Medulla oblongata (tissue), 1 donor: ENCODE measurements at regions not wholly inside any gene's neighbourhood (a gene's known extent, or its start where the extent isn't known, plus 50 kb on each side); places are given as distances from the start of the nearest gene placed in this dataset.

ENCODE experiments used
- DNase-seq: peaks from one replicate; pipeline ENCODE4 v3.0.0-alpha.2; 2015; ENCODE audit errors: extremely low spot score

DNA sequence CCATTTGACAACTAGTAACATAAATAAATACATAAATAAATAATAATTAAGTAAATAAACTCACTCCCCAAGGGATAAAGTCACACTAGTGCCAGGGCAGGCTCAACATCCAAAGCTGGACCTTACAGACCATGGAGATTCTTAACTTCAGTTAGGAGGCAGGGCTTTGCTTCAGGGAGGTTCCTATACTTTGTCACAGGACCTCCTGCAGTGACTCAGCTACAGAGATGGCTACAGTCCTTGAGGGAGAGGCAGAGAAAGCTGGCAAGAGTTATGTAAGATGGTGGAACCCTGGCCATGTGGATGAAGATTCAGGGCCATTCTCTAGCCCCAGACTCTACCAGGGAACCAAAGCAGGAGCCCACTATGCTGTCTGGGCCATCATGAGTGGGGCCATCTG, 74.1 kb upstream of the CADM1 start:
- no peak for DNase-seq

DNA sequence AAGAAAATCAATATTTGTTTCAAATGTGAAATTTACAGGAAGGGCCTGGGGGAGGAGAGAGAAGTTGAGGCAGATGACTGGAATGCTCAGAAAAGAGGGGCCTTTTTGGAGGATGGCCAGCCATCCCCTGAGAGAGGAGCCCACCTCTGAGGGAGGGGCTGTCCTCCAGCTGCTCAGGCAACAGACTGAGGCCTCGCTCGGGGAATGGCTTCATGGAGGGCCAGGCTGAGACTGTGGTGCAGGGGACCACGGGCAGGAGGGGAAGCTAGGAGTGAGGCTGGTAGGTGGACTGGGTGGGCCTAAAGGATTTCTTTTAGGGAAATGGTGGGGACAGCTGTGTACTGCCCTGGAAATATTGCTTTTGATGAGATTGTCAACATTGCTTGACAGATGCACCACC, 73.5 kb upstream of the CADM1 start:
- DNase-seq = no peak

DNA sequence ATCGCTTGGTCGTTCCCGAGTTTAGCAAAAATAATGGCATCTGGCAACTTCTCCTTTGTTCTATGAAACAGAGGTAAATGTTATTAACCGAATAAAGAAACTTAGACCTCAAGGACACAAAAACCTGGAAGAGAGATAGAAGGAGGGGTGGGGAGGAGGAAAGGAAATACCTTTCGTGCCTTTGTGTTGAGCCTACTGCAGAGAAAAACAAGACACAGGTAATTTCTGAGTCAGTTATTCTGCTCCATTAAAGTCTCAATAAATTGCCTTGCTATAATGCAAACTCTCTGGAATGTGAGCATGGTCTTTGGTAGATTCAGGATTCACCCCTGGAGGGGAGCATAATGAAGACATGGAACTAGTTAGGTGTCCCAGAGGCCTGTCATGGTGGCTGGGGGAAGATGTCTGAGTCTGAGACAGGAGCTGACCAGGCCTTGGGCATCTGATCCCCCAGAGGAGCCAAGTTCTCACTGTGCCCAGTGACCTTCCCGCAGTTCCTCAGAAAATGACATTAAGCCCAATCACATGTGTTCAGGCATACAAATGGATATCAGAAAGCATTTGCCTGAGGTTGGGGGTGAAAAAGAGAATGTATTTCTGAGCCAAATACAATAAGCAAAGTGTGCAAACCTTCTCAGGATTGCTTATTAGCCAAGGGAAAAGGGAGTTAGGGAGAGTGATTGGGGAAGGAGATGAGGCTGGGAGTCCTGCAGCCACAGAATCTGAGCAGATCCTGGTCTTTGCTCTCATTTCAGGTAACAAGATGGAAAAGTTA, 72.6 kb upstream of the CADM1 start:
- no peak for DNase-seq

DNA sequence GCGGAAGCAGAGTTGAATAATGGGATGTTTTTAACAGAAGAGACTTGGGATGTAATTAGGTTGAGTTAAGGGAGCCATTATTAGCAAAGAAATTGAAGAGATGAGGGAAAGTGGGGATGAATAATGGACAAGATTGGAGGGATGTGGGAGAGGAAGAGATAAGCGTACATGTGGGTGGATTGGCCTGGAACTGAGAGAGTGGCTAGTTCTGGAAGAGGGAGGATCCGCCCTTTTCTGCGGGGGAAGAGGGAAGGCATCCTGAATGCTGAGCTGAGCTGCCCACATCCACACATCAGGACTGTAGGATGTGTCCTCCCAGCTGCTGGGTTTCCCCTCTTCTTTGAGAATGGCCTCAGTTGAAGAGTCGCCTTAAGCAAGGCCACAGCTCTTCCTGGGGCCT, 68.3 kb upstream of the CADM1 start:
- DNase-seq = no peak

DNA sequence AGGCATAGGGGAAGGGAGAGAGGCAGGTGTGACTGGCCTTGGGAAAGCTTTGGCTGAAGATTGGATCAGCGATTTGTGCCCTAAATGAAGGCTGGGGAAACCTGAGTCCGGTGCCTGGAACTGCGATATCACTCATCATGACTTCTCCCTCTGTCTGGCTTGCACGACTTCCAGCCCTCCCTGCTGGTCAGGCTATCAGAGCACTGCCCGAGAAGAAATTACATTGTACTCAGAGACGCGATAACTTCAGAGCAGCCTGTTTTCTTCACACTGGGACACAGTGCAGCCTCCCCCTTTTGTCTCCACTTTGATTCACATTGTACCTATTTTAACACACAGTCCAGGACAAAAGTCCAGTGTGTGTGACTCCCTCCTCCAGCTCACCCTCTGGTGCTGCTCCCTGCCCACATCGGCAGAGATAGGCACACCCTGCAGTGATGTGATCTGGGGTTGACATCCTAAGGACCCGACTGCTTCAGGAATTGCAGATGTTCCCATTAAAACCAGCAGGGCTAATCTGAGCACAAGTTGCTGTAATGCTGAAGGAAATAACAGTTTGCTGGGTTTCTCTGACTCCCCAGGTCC, 62.1 kb upstream of the CADM1 start:
- no peak for DNase-seq

DNA sequence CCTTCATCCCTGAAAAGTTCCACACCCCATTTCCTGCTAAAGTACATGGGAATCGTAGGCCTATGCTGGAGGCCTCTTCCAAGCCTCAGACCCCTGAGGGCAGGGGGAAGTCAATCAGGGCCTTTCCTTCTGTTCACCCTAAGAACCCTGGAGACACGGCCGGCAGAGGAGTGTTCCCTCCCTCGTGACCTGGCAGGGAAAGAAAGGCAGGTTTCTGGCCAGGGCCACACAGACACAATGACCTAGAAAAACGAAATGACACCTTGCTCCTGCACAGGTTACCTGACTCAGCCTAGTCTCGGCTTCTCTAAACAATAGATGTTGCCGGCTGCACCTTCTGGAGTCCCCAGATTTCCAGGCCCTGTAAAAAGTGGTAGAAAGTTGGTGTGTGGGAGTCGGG, 60.6 kb upstream of the CADM1 start:
- DNase-seq = no peak

DNA sequence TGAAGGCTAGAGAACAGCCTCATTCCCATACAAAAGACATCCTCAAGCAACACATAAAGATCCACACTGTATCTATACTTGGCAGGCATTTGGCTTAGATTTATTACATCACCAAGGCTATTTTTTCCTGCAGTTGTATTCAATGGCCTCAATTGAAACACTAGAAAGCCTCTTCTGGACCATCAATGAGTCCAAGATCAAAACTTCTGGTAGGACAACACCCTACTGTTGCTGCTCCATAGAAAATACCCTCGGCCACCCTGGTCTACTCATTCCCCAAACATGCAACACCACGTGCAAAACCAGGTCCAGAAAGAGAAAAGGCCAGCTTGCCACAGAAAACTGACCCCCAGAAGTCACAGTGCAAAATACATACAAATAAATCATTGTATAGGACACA, 56.9 kb upstream of the CADM1 start:
- no peak for DNase-seq

DNA sequence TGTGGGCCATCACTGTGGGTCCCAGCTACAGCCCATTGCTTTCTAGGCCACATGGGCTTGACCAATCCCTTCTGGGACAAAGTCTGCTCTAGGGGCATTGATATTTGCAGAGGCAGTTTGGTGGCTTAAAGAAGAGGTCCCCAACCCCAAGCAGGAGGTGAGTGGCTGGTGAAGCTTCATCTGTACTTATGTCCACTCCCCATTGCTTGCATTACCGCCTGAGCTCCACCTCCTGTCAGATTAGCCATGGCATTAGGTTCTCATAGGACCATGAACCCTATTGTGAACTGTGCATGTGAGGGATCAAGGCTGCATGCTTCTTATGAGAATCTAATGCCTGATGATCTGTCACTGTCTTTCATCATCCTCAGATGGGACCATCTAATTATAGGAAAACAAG, 54.4 kb upstream of the CADM1 start:
- DNase-seq = no peak

DNA sequence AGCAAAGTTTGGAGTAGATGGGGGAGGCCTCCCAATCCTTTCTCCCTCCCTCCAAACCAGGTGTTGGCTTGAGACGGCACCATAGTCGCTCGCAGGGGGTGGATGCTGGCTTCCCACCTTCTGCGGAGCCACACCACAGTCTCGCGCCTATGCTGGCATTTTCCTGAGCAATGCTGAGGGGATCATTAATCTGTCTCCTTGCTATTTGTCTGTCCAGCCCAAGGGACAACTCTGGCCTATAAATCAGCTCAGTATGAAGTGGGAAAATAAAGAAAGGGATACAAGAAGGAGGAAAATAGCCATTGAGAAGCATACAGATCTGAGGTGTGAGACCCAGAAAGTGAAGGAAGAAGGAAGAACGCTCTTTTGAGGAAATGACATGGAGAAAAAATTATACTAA, 53.5 kb upstream of the CADM1 start:
- no peak for DNase-seq

DNA sequence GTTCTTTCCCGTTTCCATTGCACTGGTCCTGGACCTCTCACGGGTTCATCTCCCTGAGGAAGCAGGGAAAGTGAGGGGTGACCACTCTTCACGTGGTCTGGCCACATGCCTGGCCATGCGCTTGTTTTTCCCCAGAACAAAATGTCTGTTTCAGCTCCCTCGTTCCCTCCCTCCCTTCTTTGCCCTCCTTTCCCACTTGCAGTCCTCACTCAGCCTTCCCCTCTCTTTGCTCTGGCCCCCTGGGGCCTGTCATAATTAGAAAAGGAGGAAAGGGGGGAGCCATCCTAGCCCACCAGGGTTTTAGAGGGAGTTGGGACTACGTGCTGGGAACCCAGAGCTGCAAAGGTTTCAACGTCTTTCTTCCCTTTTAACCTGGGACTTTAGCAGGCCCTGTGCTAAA, 52.8 kb upstream of the CADM1 start:
- DNase-seq = no peak

DNA sequence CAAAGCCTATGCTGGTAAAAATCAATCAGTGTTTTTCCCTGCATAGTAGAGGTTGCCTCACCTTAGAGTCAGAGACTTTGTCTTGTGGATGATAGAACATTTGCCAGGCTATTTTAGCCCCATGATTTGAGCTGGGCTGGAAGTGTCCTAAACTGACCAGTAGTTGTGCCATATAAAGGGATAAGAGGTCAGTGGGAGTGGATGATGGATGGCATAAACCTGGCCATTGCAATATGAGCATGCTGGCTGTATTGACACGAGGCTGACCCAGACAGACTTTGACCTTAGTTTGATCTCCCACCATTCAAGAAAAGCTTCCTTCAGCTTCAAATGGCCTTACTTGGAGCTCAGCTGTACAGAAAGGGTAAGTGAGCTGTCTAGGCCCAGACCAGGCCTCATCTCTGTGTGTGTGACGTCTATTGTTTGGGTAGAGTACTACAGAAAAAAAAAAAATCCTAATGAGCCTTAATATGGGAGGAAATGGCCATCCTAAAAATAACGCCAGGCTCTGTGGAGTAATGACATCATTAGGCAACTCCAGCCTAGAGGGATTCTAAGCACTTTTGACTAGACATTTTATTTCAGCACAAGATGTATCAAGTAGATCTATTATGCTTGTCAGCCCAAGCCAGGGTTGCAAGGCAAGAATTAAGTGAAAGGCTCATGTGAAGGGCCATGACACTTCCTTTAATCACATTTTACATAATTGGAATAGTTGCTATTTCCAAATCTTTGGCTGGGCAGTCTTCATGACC, 51.3 kb upstream of the CADM1 start:
- no peak for DNase-seq
